GM19025 (cell line): ENCODE measurements at regions not wholly inside any gene's neighbourhood (a gene's known extent, or its start where the extent isn't known, plus 50 kb on each side); places are given as distances from the start of the nearest gene placed in this dataset.
"Not testable (repeated sequence)": the region's sequence is repeated elsewhere in the genome, so short reads cannot be mapped to it uniquely, and the experiment has no call there.

ENCODE experiments used
- ATAC-seq: cut with Tn5 transposase; IDR thresholded peaks from one replicate; pipeline ENCODE4 v1.9.1; 2021; ENCODE audit warnings: mild to moderate bottlenecking, low read depth, moderate library complexity; ENCODE audit not compliant: unreplicated experiment

GRCh38 chr4:162506253-162506652, 342.5 kb upstream of the FSTL5 start:
- ATAC-seq, result no peak

- ATAC-seq, result no peak
Observed at GRCh38 chr4:162503868-162504267, 340.1 kb upstream of the FSTL5 start.

DNA sequence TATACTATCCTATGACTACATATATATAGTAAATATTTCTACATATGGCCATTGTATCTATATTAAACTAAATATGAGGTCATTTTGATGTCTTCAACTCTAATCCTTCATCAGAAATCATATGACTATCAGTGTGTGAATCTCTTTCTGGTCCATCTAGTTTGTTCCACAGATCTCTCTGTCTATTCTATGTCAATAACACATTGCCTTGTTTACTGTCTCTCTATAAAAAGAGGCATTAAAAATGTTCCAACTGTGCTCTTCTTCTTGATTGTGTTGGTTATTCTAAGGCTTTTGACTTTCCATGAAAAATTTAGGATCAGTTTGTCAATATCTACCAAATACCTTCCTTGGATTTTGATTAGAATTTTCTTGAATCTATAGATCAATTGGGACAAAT, 338.3 kb upstream of the FSTL5 start:
- no peak for ATAC-seq

GRCh38 chr4:162499478-162499877, 335.7 kb upstream of the FSTL5 start:
- ATAC-seq, result no peak

GRCh38 chr4:162498168-162498567, 334.4 kb upstream of the FSTL5 start:
- no peak for ATAC-seq

- peak; percentile 73 for ATAC-seq
Observed at GRCh38 chr4:162497564-162498167, 333.9 kb upstream of the FSTL5 start.

GRCh38 chr4:162494935-162495334, 331.1 kb upstream of the FSTL5 start:
- no peak for ATAC-seq

DNA sequence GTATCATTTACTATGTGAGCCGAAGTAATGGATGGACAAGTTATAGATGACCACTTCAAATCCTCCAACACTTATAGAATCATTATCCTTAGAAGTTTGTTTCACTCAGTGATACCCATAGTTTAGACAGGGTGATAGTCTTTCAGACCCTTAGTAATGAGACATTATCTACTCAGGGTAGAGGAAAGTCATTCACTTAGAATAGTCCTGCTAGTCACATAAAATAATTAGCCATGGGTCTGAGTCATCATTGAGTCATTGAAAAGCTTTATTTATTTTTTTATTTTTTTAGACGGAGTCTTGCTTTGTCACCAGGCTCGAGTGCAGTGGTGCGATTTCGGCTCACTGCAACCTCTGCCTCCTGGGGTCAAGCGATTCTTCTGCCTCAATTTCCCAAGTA, 321.7 kb upstream of the FSTL5 start:
- no peak for ATAC-seq

- ATAC-seq, result no peak
Observed at GRCh38 chr4:162475246-162475645, 311.4 kb upstream of the FSTL5 start.

DNA sequence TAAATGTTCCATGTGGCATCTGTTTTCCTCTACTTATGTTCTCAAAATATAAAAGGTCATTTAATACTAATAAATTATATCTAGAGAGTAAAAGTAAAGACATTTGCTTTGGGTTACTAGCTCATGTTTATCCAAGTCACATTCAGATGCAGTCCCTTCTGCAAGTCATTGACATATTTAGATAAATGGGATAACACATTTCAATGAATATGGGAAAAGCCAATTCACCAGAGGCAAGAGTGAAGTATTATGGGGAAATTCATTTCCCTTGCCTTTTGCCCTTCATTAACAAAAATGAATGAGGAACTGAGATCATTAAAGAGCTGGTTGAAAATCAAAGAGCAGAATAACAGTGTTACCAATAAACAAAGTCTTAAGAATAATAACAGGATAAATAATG, 306.2 kb upstream of the FSTL5 start:
- ATAC-seq, result no peak

GRCh38 chr4:162465356-162465755, 301.6 kb upstream of the FSTL5 start:
- ATAC-seq, result not testable (repeated sequence)

DNA sequence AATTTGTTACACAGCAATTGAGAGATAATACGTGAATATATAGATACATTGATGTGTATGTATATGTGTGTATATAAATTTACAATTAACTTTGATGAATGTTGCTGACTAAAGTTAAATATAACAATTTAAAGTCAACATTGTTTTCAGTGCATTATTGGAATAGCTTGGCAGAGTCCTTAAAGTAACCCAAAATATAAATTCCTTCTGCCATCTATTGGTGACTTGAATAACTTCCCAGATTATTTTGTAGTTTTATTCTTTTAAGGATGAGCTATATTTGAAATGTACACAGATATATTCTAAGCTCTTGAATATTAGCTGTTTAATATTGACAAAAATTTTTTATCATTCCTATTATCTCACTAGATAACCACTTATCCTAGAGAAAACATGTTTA, 298.2 kb upstream of the FSTL5 start:
- ATAC-seq, result no peak

GRCh38 chr4:162458051-162458450, 294.3 kb upstream of the FSTL5 start:
- ATAC-seq, result no peak

- no peak for ATAC-seq
Observed at GRCh38 chr4:162457071-162457865, 293.5 kb upstream of the FSTL5 start.

DNA sequence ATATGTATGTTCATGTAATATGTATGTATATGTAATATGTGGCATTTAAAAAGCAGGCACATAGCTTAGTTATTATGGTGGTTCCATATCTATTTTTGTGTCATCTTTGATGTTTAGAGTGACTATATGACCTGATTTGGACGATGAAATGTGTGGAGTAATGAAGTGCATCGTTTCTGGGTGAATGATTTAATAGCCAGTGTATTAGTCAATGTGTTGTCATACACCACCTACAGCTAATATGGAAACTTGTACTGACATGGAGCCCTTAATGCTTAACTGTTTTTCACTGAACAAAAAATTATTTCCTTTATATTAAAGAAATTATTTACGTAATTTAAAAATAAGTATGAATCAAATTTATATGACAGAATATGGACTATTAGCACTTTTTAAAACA, 292.3 kb upstream of the FSTL5 start:
- ATAC-seq, result no peak

DNA sequence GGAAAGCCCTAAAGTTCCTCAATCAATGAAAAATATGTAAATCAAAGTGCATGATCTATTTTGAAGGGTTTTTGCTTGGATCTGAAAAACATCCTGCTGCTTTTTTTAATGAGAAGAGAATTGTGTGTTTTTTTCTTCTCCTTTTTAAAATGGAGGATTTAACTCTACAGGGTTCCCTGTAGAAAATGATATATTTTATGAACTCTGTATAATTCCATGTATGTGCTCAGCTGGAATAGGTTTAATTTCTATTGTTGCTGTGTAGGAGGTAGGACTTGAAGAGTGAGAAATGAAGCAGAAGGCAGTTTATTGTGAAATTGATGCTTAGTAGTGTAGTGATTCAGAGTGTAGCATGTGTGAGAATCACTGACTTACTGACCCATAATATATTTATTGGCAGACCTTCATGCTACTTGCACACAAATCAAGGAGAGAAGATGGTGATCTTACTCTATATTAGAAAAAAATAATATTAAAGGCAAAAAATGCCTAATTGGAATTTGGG, 286.8 kb upstream of the FSTL5 start:
- ATAC-seq, result no peak

- ATAC-seq, result no peak
Observed at GRCh38 chr4:162443510-162443909, 279.7 kb upstream of the FSTL5 start.

DNA sequence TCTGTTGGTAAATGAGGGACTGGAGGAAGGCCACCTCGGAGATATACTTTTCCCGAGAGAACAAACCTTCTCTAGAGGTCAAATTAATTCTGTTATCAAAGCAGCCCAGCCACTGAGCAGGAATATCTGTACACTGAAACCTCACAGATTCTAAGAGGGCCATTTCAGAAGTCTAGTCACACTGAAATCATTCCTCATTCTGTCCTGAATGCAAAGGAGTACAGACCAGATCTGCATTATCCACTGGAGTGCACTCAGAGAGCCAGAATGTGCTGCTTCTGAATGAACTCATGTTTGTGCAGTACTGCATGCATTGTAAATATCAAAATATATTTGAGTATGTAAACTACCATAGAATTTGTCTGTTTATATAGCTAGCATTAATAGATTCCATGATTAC, 278.3 kb upstream of the FSTL5 start:
- ATAC-seq, result no peak

- no peak for ATAC-seq
Observed at GRCh38 chr4:162422312-162422711, 258.5 kb upstream of the FSTL5 start.

DNA sequence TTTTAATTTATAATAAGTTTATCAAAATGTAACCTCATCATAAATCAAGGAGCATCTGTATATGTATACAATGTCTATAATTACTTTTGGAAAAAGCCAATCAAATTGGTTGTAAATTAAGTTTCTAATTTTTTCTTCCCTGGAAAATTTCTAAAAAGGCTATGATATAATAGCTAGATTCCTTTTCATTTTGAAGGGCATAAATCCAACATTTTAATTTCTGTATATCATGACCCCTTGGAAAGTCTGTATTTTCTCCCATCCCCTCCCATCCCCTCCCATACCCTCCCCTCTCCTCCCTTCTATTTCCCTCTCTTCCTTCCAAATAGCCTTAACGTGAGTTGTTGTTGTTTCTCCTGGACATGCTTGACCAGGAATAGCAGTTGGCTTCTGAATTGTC, 247.1 kb upstream of the FSTL5 start:
- ATAC-seq, result no peak

- no peak for ATAC-seq
Observed at GRCh38 chr4:162409048-162409447, 245.2 kb upstream of the FSTL5 start.

- ATAC-seq, result no peak
Observed at GRCh38 chr4:162408309-162408708, 244.5 kb upstream of the FSTL5 start.
